ENCODE measurements at regions not wholly inside any gene's neighbourhood (a gene's known extent, or its start where the extent isn't known, plus 50 kb on each side); places are given as distances from the start of the nearest gene placed in this dataset.

GRCh38 chr14:76314521-76315034 is 61.4 kb upstream of the ESRRB start:
- WGBS, 5 donors: 60 to 83% (median 70%) methylated on average over 7 of the region's 7 CpGs
- no peak for TF ChIP-seq POLR2AphosphoS5 (IDR thresholded peaks at IDR 0.05)
- TF ChIP-seq POLR2A (IDR thresholded peaks at IDR 0.05): no peak
- TF ChIP-seq CTCF (IDR thresholded peaks at IDR 0.05 in 8 of 11, conservative IDR thresholded peaks at IDR 0.05 in 3 of 11): no peak
- no peaks in the 10 kb centered on the region for H3K9me3 ChIP-seq
- no peak for DNase-seq
- H3K27ac ChIP-seq: no peak overlapping the region
- no peaks in the 10 kb centered on the region for H3K4me1 ChIP-seq
- no peaks in the 10 kb centered on the region for H3K36me3 ChIP-seq
- H3K4me3 ChIP-seq: no peak overlapping the region
- intact Hi-C loops (cut with DNase I; ENCODE audit: low total_unique reads): no loop called here
- H3K27me3 ChIP-seq (replicated peaks in 1 of 7): peaks cover 0 to 29% (median 9%) of the 10 kb centered on the region in 7 donors

- Histone ChIP-seq H3K27ac (no peak overlapping the region), H3K9me3 (no peaks in the 10 kb centered on the region), H3K36me3 (no peaks in the 10 kb centered on the region), H3K4me1 (no peaks in the 10 kb centered on the region), H3K27me3 (replicated peaks in 1 of 7) (peaks cover 0 to 24% (median 0%) of the 10 kb centered on the region in 7 donors), H3K4me3 (no peak overlapping the region)
- intact Hi-C loops (cut with DNase I; ENCODE audit: low total_unique reads): no loop called here
- DNase-seq: no peak
- WGBS, 5 donors: 47 to 85% (median 65%) methylated on average over 5 of the region's 5 CpGs
- TF ChIP-seq POLR2A (IDR thresholded peaks at IDR 0.05) (no peak), CTCF (IDR thresholded peaks at IDR 0.05 in 8 of 11, conservative IDR thresholded peaks at IDR 0.05 in 3 of 11) (no peak)
These were observed 55.5 kb upstream of the ESRRB start for GRCh38 chr14:76320486-76320885.

- 82 to 90% (median 89%) methylated on average over 4 of the region's 4 CpGs for WGBS, 5 donors
- intact Hi-C loops (cut with DNase I; ENCODE audit: low total_unique reads): no loop called here
- Histone ChIP-seq H3K36me3 (no peaks in the 10 kb centered on the region), H3K4me1 (no peaks in the 10 kb centered on the region), H3K27ac (no peak overlapping the region), H3K9me3 (no peaks in the 10 kb centered on the region), H3K27me3 (replicated peaks in 1 of 7) (peaks cover 0 to 22% (median 0%) of the 10 kb centered on the region in 7 donors), H3K4me3 (no peak overlapping the region)
- TF ChIP-seq CTCF (IDR thresholded peaks at IDR 0.05 in 8 of 11, conservative IDR thresholded peaks at IDR 0.05 in 3 of 11) (no peak), POLR2AphosphoS5 (IDR thresholded peaks at IDR 0.05) (no peak), POLR2A (IDR thresholded peaks at IDR 0.05) (no peak)
- DNase-seq: no peak
These were observed 55.0 kb upstream of the ESRRB start for GRCh38 chr14:76320975-76321374.

GRCh38 chr14:76322594-76323220 is 53.2 kb upstream of the ESRRB start:
- Histone ChIP-seq H3K36me3 (no peaks in the 10 kb centered on the region), H3K4me1 (no peaks in the 10 kb centered on the region), H3K27ac (no peak overlapping the region), H3K9me3 (no peaks in the 10 kb centered on the region), H3K27me3 (replicated peaks in 1 of 7) (peaks cover 0 to 34% (median 0%) of the 10 kb centered on the region in 7 donors), H3K4me3 (no peak overlapping the region)
- TF ChIP-seq POLR2AphosphoS5 (IDR thresholded peaks at IDR 0.05) (no peak), POLR2A (IDR thresholded peaks at IDR 0.05) (no peak), CTCF (IDR thresholded peaks at IDR 0.05 in 8 of 11, conservative IDR thresholded peaks at IDR 0.05 in 3 of 11) (no peak)
- intact Hi-C loops (cut with DNase I; ENCODE audit: low total_unique reads): no loop called here
- 74 to 82% (median 76%) methylated on average over 12 of the region's 12 CpGs for WGBS, 5 donors
- no peak for DNase-seq

All from spleen (tissue), 11 donors.